ENCODE measurements at regions not wholly inside any gene's neighbourhood (a gene's known extent, or its start where the extent isn't known, plus 50 kb on each side); places are given as distances from the start of the nearest gene placed in this dataset.

DNA sequence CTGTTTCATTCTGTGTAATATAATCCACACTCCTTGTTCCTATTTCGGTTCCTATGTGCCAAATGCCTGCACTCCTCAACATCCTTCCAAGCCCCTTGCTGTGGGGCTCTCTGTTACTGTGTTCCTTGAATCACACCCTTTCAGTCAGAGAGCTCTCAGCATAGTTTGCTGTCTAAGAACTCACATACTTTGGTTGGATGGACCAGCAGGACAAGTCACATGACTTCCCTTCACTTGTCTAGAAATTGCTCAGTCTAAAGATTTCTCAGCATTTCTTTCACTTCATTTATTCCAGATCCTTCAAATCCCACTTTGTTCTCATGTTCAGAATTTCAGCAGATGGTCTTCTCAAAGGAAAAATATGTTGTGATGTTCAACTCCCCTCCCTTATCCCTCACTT, 203.5 kb upstream of the PFN2 start:
- Histone ChIP-seq H3K9ac (ENCODE audit: low read depth in 2 of 2, low read length in 2 of 2) (no peak overlapping the region), H3K27ac (no peak overlapping the region), H3K9me3 (no peaks in the 10 kb centered on the region), H3K4me1 (no peaks in the 10 kb centered on the region), H3K36me3 (no peaks in the 10 kb centered on the region), H3K4me3 (no peak overlapping the region), H3K27me3 (no peaks in the 10 kb centered on the region)
- intact Hi-C loops (cut with DNase I): no loop called here
- TF ChIP-seq, protein P1, sequence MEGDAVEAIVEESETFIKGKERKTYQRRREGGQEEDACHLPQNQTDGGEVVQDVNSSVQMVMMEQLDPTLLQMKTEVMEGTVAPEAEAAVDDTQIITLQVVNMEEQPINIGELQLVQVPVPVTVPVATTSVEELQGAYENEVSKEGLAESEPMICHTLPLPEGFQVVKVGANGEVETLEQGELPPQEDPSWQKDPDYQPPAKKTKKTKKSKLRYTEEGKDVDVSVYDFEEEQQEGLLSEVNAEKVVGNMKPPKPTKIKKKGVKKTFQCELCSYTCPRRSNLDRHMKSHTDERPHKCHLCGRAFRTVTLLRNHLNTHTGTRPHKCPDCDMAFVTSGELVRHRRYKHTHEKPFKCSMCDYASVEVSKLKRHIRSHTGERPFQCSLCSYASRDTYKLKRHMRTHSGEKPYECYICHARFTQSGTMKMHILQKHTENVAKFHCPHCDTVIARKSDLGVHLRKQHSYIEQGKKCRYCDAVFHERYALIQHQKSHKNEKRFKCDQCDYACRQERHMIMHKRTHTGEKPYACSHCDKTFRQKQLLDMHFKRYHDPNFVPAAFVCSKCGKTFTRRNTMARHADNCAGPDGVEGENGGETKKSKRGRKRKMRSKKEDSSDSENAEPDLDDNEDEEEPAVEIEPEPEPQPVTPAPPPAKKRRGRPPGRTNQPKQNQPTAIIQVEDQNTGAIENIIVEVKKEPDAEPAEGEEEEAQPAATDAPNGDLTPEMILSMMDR (IDR thresholded peaks at IDR 0.05): no peak
- no peak for DNase-seq

DNA sequence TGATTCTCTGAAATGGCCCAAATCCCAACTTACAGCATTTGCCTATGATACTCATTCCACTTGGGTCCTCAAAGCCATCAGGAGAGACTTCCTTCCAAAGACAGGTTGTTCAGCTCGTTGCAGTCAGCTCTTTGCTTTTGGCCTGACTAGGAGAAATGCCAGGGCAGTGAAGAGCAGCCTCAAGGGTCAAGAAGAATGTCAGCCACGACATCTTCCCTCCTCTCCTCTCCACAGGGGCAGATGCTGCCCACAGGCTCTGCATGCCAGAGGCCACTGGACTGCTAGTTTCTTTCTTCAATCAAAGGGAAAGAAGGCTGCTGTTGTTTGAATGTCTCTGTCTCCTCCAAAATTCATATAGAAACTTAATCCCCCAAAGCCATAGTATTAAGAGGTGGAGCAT, 201.7 kb upstream of the PFN2 start:
- intact Hi-C loops (cut with DNase I): no loop called here
- TF ChIP-seq, protein P1 (IDR thresholded peaks at IDR 0.05): no peak
- Histone ChIP-seq H3K27me3 (no peaks in the 10 kb centered on the region), H3K27ac (no peak overlapping the region), H3K4me3 (no peak overlapping the region), H3K4me1 (no peaks in the 10 kb centered on the region), H3K9me3 (no peaks in the 10 kb centered on the region), H3K36me3 (no peaks in the 10 kb centered on the region), H3K9ac (ENCODE audit: low read depth in 2 of 2, low read length in 2 of 2) (no peak overlapping the region)
- no peak for DNase-seq

DNA sequence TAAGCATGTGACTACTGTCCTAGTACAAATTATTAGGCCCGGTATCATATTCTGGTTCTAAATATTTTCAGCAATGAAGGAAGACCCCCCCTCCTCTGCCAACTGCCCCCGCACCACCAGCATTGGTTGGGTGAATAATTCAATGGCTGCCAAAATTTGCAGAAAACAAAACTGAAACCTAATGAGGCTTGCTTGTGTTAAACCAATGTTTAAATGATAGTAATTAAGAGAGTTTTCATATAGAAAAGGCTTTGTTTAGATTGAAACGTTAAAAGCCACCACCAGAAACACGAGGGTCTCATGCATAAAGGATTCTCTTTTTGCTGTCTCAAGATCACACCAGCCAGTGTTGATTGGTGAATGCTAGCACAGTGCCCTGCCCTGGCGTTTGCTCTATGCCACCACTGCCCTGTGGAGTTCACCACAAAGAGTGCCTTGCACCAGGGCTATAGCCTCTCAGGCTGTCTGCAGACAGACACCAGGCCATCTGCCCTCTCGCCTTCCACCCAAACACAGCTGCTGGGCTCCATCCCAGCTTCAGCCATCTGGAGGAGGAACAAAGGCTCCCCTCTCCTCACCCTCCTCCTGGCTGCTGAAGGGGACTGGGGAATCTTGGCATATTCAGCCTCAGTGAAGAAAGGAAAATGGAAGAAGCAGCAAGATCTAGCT, 200.3 kb upstream of the PFN2 start:
- no peak overlapping the region for H3K27ac ChIP-seq
- no peak for DNase-seq
- intact Hi-C loops (cut with DNase I): no loop called here

DNA sequence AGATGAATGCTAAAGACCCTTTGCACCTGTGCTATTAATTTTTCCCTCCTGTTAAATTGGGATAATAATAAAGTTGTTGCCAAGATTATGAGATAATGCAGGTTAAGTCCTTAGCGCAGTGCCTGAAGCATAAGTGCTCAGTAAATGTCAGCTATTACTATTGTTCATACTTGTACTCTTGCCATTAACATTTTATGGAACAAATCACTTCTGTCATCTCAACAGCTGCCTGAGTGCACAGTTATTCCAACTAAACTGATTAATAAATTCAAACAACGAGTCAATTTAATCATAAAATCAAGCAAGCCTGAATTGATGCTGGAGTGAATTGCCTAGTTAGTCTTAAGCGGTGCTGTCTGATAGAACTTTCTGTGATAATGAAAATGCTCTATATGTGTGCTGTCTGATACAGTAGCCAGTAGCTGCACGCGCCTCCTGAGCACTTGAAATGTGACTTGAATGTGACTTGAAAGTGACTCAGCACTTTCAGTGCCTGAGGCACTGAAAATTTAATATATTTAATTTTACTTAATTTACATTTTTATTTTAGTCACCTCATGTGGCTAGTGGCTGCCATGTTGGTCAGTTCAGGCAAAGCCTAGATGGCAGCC, 198.7 kb upstream of the PFN2 start:
- Histone ChIP-seq H3K4me1 (no peaks in the 10 kb centered on the region), H3K4me3 (no peak overlapping the region), H3K9me3 (no peaks in the 10 kb centered on the region), H3K27ac (no peak overlapping the region), H3K36me3 (no peaks in the 10 kb centered on the region), H3K27me3 (no peaks in the 10 kb centered on the region), H3K9ac (ENCODE audit: low read depth in 2 of 2, low read length in 2 of 2) (no peak overlapping the region)
- TF ChIP-seq, protein P1 (IDR thresholded peaks at IDR 0.05): no peak
- DNase-seq: no peak
- intact Hi-C loops (cut with DNase I): no loop called here

More for the DNA sequence above, 200.3 kb upstream of the PFN2 start:
- Histone ChIP-seq H3K4me3 (no peak overlapping the region), H3K9ac (ENCODE audit: low read depth in 2 of 2, low read length in 2 of 2) (no peak overlapping the region), H3K36me3 (no peaks in the 10 kb centered on the region), H3K4me1 (no peaks in the 10 kb centered on the region), H3K9me3 (no peaks in the 10 kb centered on the region), H3K27me3 (no peaks in the 10 kb centered on the region)
- TF ChIP-seq, protein P1 (IDR thresholded peaks at IDR 0.05): no peak

DNA sequence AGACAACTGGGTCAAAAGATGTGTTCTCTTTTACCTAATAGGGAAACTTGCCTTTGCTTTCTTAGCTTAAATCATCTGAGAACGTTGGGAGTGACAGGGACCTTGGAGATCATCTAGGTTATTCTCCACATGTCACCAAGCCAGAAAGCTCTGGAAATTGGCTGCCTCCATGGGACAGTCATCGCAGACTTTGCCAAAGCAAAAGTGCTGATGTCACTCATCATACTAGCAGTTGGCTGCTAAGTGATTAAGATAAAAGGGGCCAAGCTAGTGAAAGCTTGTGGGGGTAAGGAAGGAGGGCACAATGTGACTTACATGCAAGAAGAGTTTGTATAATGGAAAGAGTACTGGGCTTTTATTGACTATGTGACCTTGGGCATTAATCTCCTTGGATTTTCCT, 198.0 kb upstream of the PFN2 start:
- TF ChIP-seq, protein P1 (IDR thresholded peaks at IDR 0.05): no peak
- Histone ChIP-seq H3K9me3 (no peaks in the 10 kb centered on the region), H3K4me3 (no peak overlapping the region), H3K4me1 (no peaks in the 10 kb centered on the region), H3K27ac (no peak overlapping the region), H3K36me3 (no peaks in the 10 kb centered on the region), H3K9ac (ENCODE audit: low read depth in 2 of 2, low read length in 2 of 2) (no peak overlapping the region), H3K27me3 (no peaks in the 10 kb centered on the region)
- intact Hi-C loops (cut with DNase I): no loop called here
- no peak for DNase-seq
